ENCODE measurements at regions not wholly inside any gene's neighbourhood (a gene's known extent, or its start where the extent isn't known, plus 50 kb on each side); places are given as distances from the start of the nearest gene placed in this dataset.
A peak's percentile ranks its signal among the peaks of the same experiment; 100 is the strongest.

DNA sequence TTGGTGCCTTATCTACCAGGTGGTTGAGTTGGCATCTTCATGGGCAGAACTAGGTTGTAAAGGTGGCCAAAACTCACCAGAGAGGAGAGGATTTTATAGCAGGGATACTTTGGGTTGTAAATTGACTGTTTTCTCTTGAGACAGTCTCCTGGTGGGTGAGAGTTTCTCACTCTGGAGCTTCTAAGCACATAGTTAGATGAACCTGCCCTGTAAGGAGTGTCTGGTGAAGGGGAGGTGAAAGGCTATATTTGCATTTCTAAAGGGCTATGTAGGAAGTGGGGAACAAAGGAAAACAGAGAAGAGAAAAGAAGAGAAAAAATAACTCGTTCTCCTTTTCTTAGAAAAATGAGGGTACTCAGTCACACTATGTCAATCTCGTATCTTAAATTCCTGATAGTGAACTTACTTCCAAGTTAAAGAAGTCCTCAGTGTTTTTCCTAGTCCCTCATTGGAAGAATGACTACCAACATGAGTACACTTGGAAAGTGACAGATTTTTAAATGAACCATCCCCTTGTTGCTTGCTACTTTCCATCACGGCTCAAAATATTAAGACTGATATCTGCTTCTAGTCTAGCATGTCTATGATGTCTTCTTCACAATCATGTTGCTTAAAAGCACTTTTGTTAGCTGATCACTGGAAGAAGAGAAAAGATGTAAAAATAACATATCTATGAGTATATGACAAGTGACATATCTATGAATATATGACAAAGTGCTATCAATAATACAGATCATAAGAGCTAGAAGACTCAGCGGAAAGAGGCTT lies 113.8 kb upstream of the P2RY1 start:
- WGBS (ENCODE audit: extremely low coverage, insufficient read length, low lambda C conversion rate): no CpG with 5 or more reads among the region's 4 CpGs
- H3K4ac ChIP-seq (ENCODE audit: low read depth, low read length): no peak overlapping the region
- no peak overlapping the region for H3K14ac ChIP-seq (ENCODE audit: insufficient read depth, low read length)
- Mint-ChIP-seq H3K9me3 (peaks cover 7 to 9% of the 10 kb centered on the region in 2 experiments), H3K36me3 (ENCODE audit: insufficient read depth in 1 of 3, low read depth in 3 of 3) (peaks cover 3 to 8% (median 7%) of the 10 kb centered on the region in 3 experiments), H3K27me3 (ENCODE audit: low read depth) (peaks cover 1% of the 10 kb centered on the region; the same call in 1 of the 2 replicates), H3K27ac (peak overlapping the region; percentile 11 to 81 (median 35); a peak in 4 of 7 replicates), H3K4me1 (peaks cover 21 to 23% of the 10 kb centered on the region in 2 experiments), H3K4me3 (peak overlapping the region in 1 of 2 experiments; percentile 53; a peak in 2 of 5 replicates)
- H3T11ph ChIP-seq (ENCODE audit: low read length): no peak overlapping the region
- no peaks in the 10 kb centered on the region for H3K9me3 ChIP-seq (ENCODE audit: control insufficient read depth, low read depth, low read length)
- H3K4me2 ChIP-seq (ENCODE audit: insufficient read depth, insufficient read length, low read length): peak overlapping the region; percentile 4
- no peak overlapping the region for H4K5ac ChIP-seq (ENCODE audit: insufficient read length, low read depth, low read length)
- H2BK5ac ChIP-seq (ENCODE audit: insufficient read length, low read length): no peak overlapping the region
- H3K27ac ChIP-seq (ENCODE audit: insufficient read length, low read depth, low read length): peak overlapping the region; percentile 34
- TF ChIP-seq, protein P1, sequence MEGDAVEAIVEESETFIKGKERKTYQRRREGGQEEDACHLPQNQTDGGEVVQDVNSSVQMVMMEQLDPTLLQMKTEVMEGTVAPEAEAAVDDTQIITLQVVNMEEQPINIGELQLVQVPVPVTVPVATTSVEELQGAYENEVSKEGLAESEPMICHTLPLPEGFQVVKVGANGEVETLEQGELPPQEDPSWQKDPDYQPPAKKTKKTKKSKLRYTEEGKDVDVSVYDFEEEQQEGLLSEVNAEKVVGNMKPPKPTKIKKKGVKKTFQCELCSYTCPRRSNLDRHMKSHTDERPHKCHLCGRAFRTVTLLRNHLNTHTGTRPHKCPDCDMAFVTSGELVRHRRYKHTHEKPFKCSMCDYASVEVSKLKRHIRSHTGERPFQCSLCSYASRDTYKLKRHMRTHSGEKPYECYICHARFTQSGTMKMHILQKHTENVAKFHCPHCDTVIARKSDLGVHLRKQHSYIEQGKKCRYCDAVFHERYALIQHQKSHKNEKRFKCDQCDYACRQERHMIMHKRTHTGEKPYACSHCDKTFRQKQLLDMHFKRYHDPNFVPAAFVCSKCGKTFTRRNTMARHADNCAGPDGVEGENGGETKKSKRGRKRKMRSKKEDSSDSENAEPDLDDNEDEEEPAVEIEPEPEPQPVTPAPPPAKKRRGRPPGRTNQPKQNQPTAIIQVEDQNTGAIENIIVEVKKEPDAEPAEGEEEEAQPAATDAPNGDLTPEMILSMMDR (conservative IDR thresholded peaks at IDR 0.05): no peak
- H2BK120ac ChIP-seq (ENCODE audit: low read depth, low read length, poor library complexity, severe bottlenecking): no peak overlapping the region
- H4K20me1 ChIP-seq (ENCODE audit: control insufficient read depth, insufficient read depth, insufficient read length): no peaks in the 10 kb centered on the region
- H3K79me2 ChIP-seq (ENCODE audit: insufficient read depth, low read length): no peaks in the 10 kb centered on the region
- H4K8ac ChIP-seq (replicated peaks; ENCODE audit: insufficient read length, low read depth, low read length): no peak overlapping the region
- H3K56ac ChIP-seq (ENCODE audit: insufficient read length, low read depth, low read length): no peak overlapping the region
- H2BK20ac ChIP-seq (ENCODE audit: low read depth, low read length, poor library complexity, severe bottlenecking): no peak overlapping the region
- no peak overlapping the region for H3K23ac ChIP-seq (ENCODE audit: insufficient read length, low read depth, low read length)
- DNase-seq: no peak
- no peak overlapping the region for H4K91ac ChIP-seq (ENCODE audit: insufficient read length, low read depth, low read length)
- peaks cover 7% of the 10 kb centered on the region; the same call in 1 of the 2 replicates for H3K4me1 ChIP-seq (ENCODE audit: insufficient read depth, low read length)
- no peak overlapping the region for H2AFZ ChIP-seq (ENCODE audit: low read length)
- no peaks in the 10 kb centered on the region for H3K23me2 ChIP-seq (ENCODE audit: insufficient read length, low read depth, low read length, poor library complexity, severe bottlenecking)
- H2AK5ac ChIP-seq (ENCODE audit: insufficient read length, low read length): no peak overlapping the region
- H2BK12ac ChIP-seq (ENCODE audit: insufficient read length, low read depth, low read length): no peak overlapping the region
- no peaks in the 10 kb centered on the region for H3K27me3 ChIP-seq (ENCODE audit: insufficient read depth, low read length)
- no peak overlapping the region for H2BK15ac ChIP-seq (ENCODE audit: low read depth, low read length)
- no peak overlapping the region for H3K9ac ChIP-seq (ENCODE audit: extremely low read depth, insufficient read length, low read length)
- H3K79me1 ChIP-seq (ENCODE audit: insufficient read depth, low read depth, low read length, poor library complexity, severe bottlenecking): no peaks in the 10 kb centered on the region
- no peak overlapping the region for H3K18ac ChIP-seq (ENCODE audit: insufficient read length, low read depth, low read length)

Measured in H9 (cell line).